ENCODE measurements at regions not wholly inside any gene's neighbourhood (a gene's known extent, or its start where the extent isn't known, plus 50 kb on each side); places are given as distances from the start of the nearest gene placed in this dataset.
"Not testable (repeated sequence)": the region's sequence is repeated elsewhere in the genome, so short reads cannot be mapped to it uniquely, and the experiment has no call there.

DNA sequence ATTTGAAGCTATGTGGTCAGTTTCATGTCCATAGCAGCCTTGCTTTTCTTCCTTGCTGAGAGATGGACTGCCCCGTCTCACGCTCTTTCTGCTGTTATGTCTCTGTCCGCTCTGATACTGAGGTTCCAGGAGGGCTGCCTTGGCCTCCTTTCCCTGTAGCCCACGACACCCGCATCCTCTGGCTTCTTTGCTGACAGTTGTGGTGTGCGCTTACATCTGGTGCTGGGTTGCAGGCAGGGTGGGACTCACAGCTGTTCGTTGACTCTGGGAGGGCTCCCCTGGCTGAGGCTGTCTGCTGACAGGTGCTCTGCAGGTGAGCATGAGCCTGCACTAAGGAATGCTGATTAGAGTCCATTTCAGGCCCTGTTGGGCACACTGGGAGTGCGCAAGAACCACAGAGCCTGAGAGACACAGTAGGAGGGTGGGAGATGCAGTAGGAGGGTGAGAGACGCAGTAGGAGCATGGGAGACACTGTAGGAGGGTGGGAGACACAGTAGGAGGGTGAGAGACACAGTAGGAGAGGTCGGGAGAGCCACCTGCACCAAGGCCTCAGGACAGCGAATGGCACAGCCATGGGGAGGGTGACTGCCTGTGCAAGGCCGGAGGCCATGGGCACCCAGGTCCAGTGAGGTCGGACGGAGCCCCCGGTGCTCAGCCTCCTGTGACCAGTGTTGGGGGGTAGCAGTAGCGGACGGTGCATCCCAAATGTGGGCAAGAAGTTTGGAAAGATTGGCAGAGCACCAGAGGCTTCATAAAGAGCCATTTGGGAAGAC, 71.5 kb downstream of the NPIPB11 start:
- DNase-seq (ENCODE audit: low spot score); POLR2A ChIA-PET; H3K4me1 ChIP-seq (ENCODE audit: insufficient read depth, low read length); H3K79me2 ChIP-seq (ENCODE audit: insufficient read depth, low read length); in situ Hi-C loops (cut with HindIII; ENCODE audit: extremely low pct_ligation_motif_present, low pct_unique_long_range_greater_than_20kb); H3K27ac ChIP-seq (ENCODE audit: extremely low read length, insufficient read depth, low read length); CTCF ChIA-PET (ENCODE audit: low intra/inter-chr PET ratio, low total read pairs); H3K36me3 ChIP-seq (replicated peaks in 1 of 2; ENCODE audit: control insufficient read depth in 1 of 2, insufficient read depth in 2 of 2, low read length in 2 of 2); H2AFZ ChIP-seq (ENCODE audit: low read length); H4K20me1 ChIP-seq (ENCODE audit: insufficient read depth, low read length); H3K9ac ChIP-seq (ENCODE audit: insufficient read depth, low read depth, low read length); H3K4me3 ChIP-seq (replicated peaks in 1 of 3; ENCODE audit: insufficient read depth in 1 of 3, low read depth in 2 of 3, low read length in 3 of 3); BruUV-seq (replicated peaks); H3K9me3 ChIP-seq (ENCODE audit: low read length); H3K4me2 ChIP-seq (ENCODE audit: low read depth, low read length); intact Hi-C loops (cut with micrococcal nuclease; ENCODE audit: unreplicated experiment); H3K27me3 ChIP-seq (ENCODE audit: control insufficient read depth in 1 of 2, insufficient read depth in 2 of 2, low read length in 2 of 2); ATAC-seq; FAIRE-seq: not testable (repeated sequence)
- WGBS (ENCODE audit: low lambda C conversion rate), result 64% methylated on average over 17 of the region's 17 CpGs

DNA sequence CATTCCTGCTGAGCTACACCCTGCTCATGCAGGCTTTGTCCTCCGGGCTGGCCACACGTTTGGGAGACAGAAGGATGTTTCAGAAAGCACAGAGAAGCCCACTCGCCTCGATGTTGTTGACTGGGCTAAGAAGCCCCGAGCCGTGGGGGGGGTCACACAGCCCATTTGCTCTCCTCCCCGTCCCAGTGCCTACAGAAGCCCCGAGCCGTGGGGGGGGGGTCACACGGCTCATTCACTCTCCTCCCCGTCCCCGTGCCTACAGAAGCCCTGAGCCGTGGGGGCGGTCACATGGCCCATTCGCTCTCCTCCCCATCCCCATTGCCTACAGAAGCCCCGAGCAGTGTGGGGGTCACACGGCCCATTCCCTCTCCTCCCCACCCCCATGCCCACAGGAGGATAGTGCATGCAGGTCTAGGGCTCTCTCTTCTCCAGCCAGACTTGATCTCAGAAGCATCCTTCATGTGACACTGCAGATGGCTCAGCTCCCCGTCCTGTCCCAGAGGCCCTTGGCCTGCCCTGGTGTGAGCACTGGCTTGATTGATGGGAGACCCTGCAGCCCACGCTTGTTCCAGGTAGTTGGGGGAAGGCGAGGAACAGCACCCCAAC, 72.9 kb downstream of the NPIPB11 start:
- H3K4me3 ChIP-seq (replicated peaks in 1 of 3; ENCODE audit: insufficient read depth in 1 of 3, low read depth in 2 of 3, low read length in 3 of 3); H3K27me3 ChIP-seq (ENCODE audit: control insufficient read depth in 1 of 2, insufficient read depth in 2 of 2, low read length in 2 of 2); H2AFZ ChIP-seq (ENCODE audit: low read length); H3K4me1 ChIP-seq (ENCODE audit: insufficient read depth, low read length); in situ Hi-C loops (cut with HindIII; ENCODE audit: extremely low pct_ligation_motif_present, low pct_unique_long_range_greater_than_20kb); H3K9me3 ChIP-seq (ENCODE audit: low read length); H3K4me2 ChIP-seq (ENCODE audit: low read depth, low read length); CTCF ChIA-PET (ENCODE audit: low intra/inter-chr PET ratio, low total read pairs); DNase-seq (ENCODE audit: low spot score); H3K27ac ChIP-seq (ENCODE audit: extremely low read length, insufficient read depth, low read length); ATAC-seq; FAIRE-seq; H4K20me1 ChIP-seq (ENCODE audit: insufficient read depth, low read length); BruUV-seq (replicated peaks); H3K36me3 ChIP-seq (replicated peaks in 1 of 2; ENCODE audit: control insufficient read depth in 1 of 2, insufficient read depth in 2 of 2, low read length in 2 of 2); POLR2A ChIA-PET; H3K9ac ChIP-seq (ENCODE audit: insufficient read depth, low read depth, low read length); intact Hi-C loops (cut with micrococcal nuclease; ENCODE audit: unreplicated experiment); H3K79me2 ChIP-seq (ENCODE audit: insufficient read depth, low read length): not testable (repeated sequence)
- 56% methylated on average over 18 of the region's 20 CpGs for WGBS (ENCODE audit: low lambda C conversion rate)

DNA sequence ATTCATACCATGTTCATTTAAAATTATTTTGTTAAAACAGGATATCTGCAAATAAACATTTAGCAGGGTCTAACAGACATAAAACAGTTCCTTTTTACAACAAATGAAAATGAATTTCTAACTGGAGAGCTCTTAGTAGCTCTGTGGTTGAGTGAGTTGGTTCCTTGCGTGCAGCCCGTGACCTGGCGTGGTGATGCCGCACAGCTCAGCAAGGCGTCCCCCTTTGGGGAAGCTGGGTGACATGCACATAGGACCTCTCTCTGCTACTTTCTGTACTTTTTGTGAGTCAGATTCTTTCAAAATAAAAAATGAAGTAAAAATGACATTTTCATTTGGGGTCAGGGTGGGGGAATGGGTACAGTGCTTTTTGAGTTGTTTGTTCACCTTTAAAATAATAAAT, 75.9 kb downstream of the NPIPB11 start:
- 96% methylated on average over 5 of the region's 5 CpGs for WGBS (ENCODE audit: low lambda C conversion rate)
- CTCF ChIA-PET (ENCODE audit: low intra/inter-chr PET ratio, low total read pairs); FAIRE-seq: not testable (repeated sequence)

More for the DNA sequence above, 75.9 kb downstream of the NPIPB11 start:
- H2AFZ ChIP-seq (ENCODE audit: low read length); H3K36me3 ChIP-seq (replicated peaks in 1 of 2; ENCODE audit: control insufficient read depth in 1 of 2, insufficient read depth in 2 of 2, low read length in 2 of 2); H3K4me1 ChIP-seq (ENCODE audit: insufficient read depth, low read length); H3K4me3 ChIP-seq (replicated peaks in 1 of 3; ENCODE audit: insufficient read depth in 1 of 3, low read depth in 2 of 3, low read length in 3 of 3); intact Hi-C loops (cut with micrococcal nuclease; ENCODE audit: unreplicated experiment); BruUV-seq (replicated peaks); in situ Hi-C loops (cut with HindIII; ENCODE audit: extremely low pct_ligation_motif_present, low pct_unique_long_range_greater_than_20kb); H3K79me2 ChIP-seq (ENCODE audit: insufficient read depth, low read length); H3K9ac ChIP-seq (ENCODE audit: insufficient read depth, low read depth, low read length); DNase-seq (ENCODE audit: low spot score); H3K27me3 ChIP-seq (ENCODE audit: control insufficient read depth in 1 of 2, insufficient read depth in 2 of 2, low read length in 2 of 2); POLR2A ChIA-PET; H3K4me2 ChIP-seq (ENCODE audit: low read depth, low read length); H4K20me1 ChIP-seq (ENCODE audit: insufficient read depth, low read length); H3K27ac ChIP-seq (ENCODE audit: extremely low read length, insufficient read depth, low read length); ATAC-seq; H3K9me3 ChIP-seq (ENCODE audit: low read length): not testable (repeated sequence)

Measured in HepG2 (cell line).